Keratinocyte (primary cell): ENCODE measurements at regions not wholly inside any gene's neighbourhood (a gene's known extent, or its start where the extent isn't known, plus 50 kb on each side); places are given as distances from the start of the nearest gene placed in this dataset.

Experiments used
- DNase-seq: peaks from one replicate; pipeline ENCODE4 v3.0.0-alpha.2; 2011; ENCODE audit warnings: low read depth, missing footprints, low spot score
- FAIRE-seq: peaks from 2 replicates; lab custom pipeline; 2011; peaks lifted over from hg19 to GRCh38; lab: Jason Lieb, UNC
- H2AFZ ChIP-seq: 2 replicates; pipeline ENCODE4 v1.6.0; 2012; ENCODE audit warnings: low read length, control low read depth, inconsistent platforms; ENCODE audit not compliant: control insufficient read depth
- H3K27ac ChIP-seq: 2 replicates; pipeline ENCODE4 v1.5.1; 2011; ENCODE audit warnings: low read length; ENCODE audit not compliant: control insufficient read depth, insufficient read depth
- H3K27me3 ChIP-seq: 3 replicates; pipeline ENCODE4 v1.6.0; 2011; ENCODE audit warnings: low read length; ENCODE audit not compliant: control insufficient read depth, insufficient read depth; ENCODE audit errors: extremely low read depth
- H3K36me3 ChIP-seq, 2 experiments: 2 replicates in 1 of 2; 3 replicates in 1 of 2; pipeline ENCODE4 v1.5.1; 2011; ENCODE audit warnings: low read length in 2 of 2, mild to moderate bottlenecking in 1 of 2; ENCODE audit not compliant: control insufficient read depth in 2 of 2, insufficient read depth in 2 of 2; ENCODE audit errors: extremely low read depth in 1 of 2
- H3K4me1 ChIP-seq: 3 replicates; pipeline ENCODE4 v1.5.1; 2011; ENCODE audit warnings: low read length; ENCODE audit not compliant: control insufficient read depth, insufficient read depth; ENCODE audit errors: extremely low read depth
- H3K4me2 ChIP-seq: 3 replicates; pipeline ENCODE4 v1.6.0; 2011; ENCODE audit warnings: low read depth, low read length; ENCODE audit not compliant: control insufficient read depth, insufficient read depth; ENCODE audit errors: extremely low read depth
- H3K4me3 ChIP-seq, 3 experiments: fragments of 200-600 bp in 1 of 3; sonication (generic) in 1 of 3; 2 replicates in 2 of 3; 3 replicates in 1 of 3; pipeline ENCODE4 v1.5.1; 2011 to 2016; ENCODE audit warnings: low read length in 3 of 3, mild to moderate bottlenecking in 3 of 3, control low read depth in 2 of 3, inconsistent platforms in 1 of 3, low read depth in 1 of 3, mixed read lengths in 1 of 3, mixed run types in 1 of 3, moderate library complexity in 1 of 3; ENCODE audit not compliant: control insufficient read depth in 2 of 3, insufficient read depth in 2 of 3; ENCODE audit errors: extremely low read depth in 1 of 3
- H3K79me2 ChIP-seq: 2 replicates; pipeline ENCODE4 v1.6.0; 2012; ENCODE audit warnings: low read length; ENCODE audit not compliant: control insufficient read depth, insufficient read depth
- H3K9ac ChIP-seq: 3 replicates; pipeline ENCODE4 v1.6.0; 2011; ENCODE audit warnings: low read length; ENCODE audit not compliant: control insufficient read depth, insufficient read depth; ENCODE audit errors: extremely low read depth
- H3K9me1 ChIP-seq: 3 replicates; pipeline ENCODE4 v1.6.0; 2011; ENCODE audit warnings: low read length; ENCODE audit not compliant: control insufficient read depth, insufficient read depth; ENCODE audit errors: extremely low read depth
- H3K9me3 ChIP-seq: 2 replicates; pipeline ENCODE4 v1.5.1; 2012; ENCODE audit warnings: low read depth, low read length; ENCODE audit not compliant: control insufficient read depth
- H4K20me1 ChIP-seq: 3 replicates; pipeline ENCODE4 v1.6.0; 2011; ENCODE audit warnings: low read length; ENCODE audit not compliant: control insufficient read depth, insufficient read depth; ENCODE audit errors: extremely low read depth
- EZH2 ChIP-seq: IDR thresholded peaks from one replicate; pipeline ENCODE4 v1.6.1; 2012; ENCODE audit warnings: inconsistent platforms, mild to moderate bottlenecking, low read length, moderate library complexity
- dilution Hi-C: fragments of 300-500 bp; cut with MboI; formaldehyde crosslinking; loops from one replicate; pipeline ENCODE4 v1.7.0; 2020; ENCODE audit warnings: low sequenced_read_pairs; ENCODE audit not compliant: extremely low pct_ligation_motif_present
- TF ChIP-seq, protein P1 (sequence below), 3 experiments: IDR thresholded peaks in 1 of 3; conservative IDR thresholded peaks in 1 of 3; optimal IDR thresholded peaks in 1 of 3; 2 replicates in 2 of 3; 3 replicates in 1 of 3; pipeline versions ENCODE3 to v1.5.1; 2011; ENCODE audit warnings: low read length in 3 of 3, mild to moderate bottlenecking in 3 of 3, moderate library complexity in 2 of 3, control low read depth in 1 of 3, inconsistent platforms in 1 of 3; ENCODE audit not compliant: insufficient read depth in 2 of 3; ENCODE audit errors: extremely low read depth in 1 of 3

DNA sequence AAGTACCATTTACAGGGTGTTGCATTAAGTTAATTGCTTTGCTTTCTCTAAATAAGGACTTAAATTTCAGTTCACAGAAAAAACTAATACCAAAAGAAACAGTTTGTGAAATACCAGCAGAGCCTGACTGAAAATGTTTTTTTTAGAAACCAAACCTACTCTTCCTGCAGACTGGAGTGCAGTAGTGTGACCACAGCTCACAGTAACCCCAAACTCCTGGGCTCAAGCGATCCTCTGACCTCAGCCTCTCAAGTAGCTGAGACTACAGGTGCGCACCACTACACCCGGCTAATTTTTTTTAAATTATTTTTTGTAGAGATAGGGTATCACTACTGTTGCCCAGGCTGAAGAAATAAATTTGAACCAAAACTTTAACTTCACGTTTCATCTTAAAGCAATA, 103.5 kb upstream of the PLEKHA5 start:
- H4K20me1 ChIP-seq, result no peaks in the 10 kb centered on the region
- no peaks in the 10 kb centered on the region for H3K9me3 ChIP-seq
- H3K79me2 ChIP-seq, result no peaks in the 10 kb centered on the region
- DNase-seq (no peak), FAIRE-seq (no peak)
- peaks cover 16% of the 10 kb centered on the region for H3K4me1 ChIP-seq
- no peak overlapping the region for H3K9ac ChIP-seq
- no peak overlapping the region for H3K4me2 ChIP-seq
- TF ChIP-seq, protein P1, sequence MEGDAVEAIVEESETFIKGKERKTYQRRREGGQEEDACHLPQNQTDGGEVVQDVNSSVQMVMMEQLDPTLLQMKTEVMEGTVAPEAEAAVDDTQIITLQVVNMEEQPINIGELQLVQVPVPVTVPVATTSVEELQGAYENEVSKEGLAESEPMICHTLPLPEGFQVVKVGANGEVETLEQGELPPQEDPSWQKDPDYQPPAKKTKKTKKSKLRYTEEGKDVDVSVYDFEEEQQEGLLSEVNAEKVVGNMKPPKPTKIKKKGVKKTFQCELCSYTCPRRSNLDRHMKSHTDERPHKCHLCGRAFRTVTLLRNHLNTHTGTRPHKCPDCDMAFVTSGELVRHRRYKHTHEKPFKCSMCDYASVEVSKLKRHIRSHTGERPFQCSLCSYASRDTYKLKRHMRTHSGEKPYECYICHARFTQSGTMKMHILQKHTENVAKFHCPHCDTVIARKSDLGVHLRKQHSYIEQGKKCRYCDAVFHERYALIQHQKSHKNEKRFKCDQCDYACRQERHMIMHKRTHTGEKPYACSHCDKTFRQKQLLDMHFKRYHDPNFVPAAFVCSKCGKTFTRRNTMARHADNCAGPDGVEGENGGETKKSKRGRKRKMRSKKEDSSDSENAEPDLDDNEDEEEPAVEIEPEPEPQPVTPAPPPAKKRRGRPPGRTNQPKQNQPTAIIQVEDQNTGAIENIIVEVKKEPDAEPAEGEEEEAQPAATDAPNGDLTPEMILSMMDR (optimal IDR thresholded peaks at IDR 0.05 in 1 of 3, IDR thresholded peaks at IDR 0.05 in 1 of 3, conservative IDR thresholded peaks at IDR 0.05 in 1 of 3; ENCODE audit: extremely low read depth in 1 of 3, insufficient read depth in 2 of 3, low read length in 3 of 3), result no peak
- TF ChIP-seq EZH2, result no peak
- H2AFZ ChIP-seq, result no peak overlapping the region
- dilution Hi-C loops, result no loop called here
- no peak overlapping the region for H3K4me3 ChIP-seq
- H3K36me3 ChIP-seq, result no peaks in the 10 kb centered on the region
- H3K27me3 ChIP-seq, result no peaks in the 10 kb centered on the region
- no peak overlapping the region for H3K27ac ChIP-seq
- H3K9me1 ChIP-seq, result no peaks in the 10 kb centered on the region

DNA sequence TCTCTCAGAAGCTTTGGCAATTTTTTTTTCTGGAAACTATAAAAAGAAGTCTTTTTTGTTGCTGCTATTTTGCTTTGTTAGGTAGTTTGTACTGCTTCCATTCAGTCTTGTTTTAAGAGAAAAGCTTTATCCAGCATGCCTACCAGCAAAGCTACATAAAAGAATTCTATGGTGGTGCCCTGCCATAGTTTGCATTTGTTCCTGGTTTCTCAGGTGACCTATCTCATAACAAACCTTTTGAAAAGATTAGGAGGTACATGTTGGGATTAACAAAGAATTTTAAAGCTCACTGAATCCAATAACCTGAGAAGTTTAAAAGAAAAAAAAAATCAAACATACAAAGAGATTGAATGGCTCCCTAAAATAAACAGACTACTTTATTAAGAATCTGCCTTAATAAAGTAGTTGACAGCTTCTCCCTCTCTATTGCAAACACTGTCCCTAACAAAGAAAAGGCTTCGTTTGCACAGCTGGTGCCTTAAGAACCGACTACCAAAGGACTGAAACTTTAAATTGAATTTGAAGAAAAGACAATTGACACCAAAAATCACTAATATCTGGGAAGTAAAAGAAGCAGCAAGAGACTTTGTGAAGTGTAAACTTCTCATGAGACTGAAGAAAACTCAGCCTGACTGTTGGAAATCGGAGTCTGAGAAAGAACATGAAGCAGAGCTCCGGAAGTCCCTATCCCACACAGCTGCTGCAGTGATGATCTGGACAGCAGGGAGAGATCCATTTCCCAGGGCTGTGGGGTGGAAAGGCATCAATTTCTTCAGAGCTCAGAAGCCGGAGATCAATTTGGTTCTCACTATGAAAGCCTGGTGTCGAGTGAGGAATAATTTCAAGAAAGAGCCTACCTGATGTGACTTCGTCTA, 102.7 kb upstream of the PLEKHA5 start:
- no peak for TF ChIP-seq EZH2
- TF ChIP-seq, protein P1 (optimal IDR thresholded peaks at IDR 0.05 in 1 of 3, IDR thresholded peaks at IDR 0.05 in 1 of 3, conservative IDR thresholded peaks at IDR 0.05 in 1 of 3; ENCODE audit: extremely low read depth in 1 of 3, insufficient read depth in 2 of 3, low read length in 3 of 3), result no peak
- Histone ChIP-seq H3K4me2 (no peak overlapping the region), H3K4me3 (no peak overlapping the region), H4K20me1 (no peaks in the 10 kb centered on the region), H2AFZ (no peak overlapping the region), H3K36me3 (no peaks in the 10 kb centered on the region), H3K4me1 (peaks cover 23% of the 10 kb centered on the region), H3K9ac (no peak overlapping the region), H3K9me1 (no peaks in the 10 kb centered on the region), H3K27me3 (no peaks in the 10 kb centered on the region), H3K9me3 (no peaks in the 10 kb centered on the region), H3K79me2 (no peaks in the 10 kb centered on the region), H3K27ac (no peak overlapping the region)
- DNase-seq (no peak), FAIRE-seq (no peak)
- dilution Hi-C loops, result no loop called here
